K562 (cell line): ENCODE measurements at regions not wholly inside any gene's neighbourhood (a gene's known extent, or its start where the extent isn't known, plus 50 kb on each side); places are given as distances from the start of the nearest gene placed in this dataset.

Source experiments
- ATAC-seq: fragments of 200-7000 bp; cut with Tn5 transposase; 3 replicates; pipeline ENCODE4 v1.9.1; 2020; ENCODE audit warnings: moderate library complexity
- BruUV-seq: library from RNA; stranded (reverse); fragments of 400-500 nt; replicated peaks from 2 replicates; lab custom pipeline; 2021; lab: Mats Ljungman, UMichigan
- CTCF ChIA-PET: fragments of 300-600 bp; formaldehyde crosslinking; extraction: SDS; loops from one replicate; lab custom pipeline; 2021; ENCODE audit warnings: low intra/inter-chr PET ratio; lab: Yijun Ruan, JAX
- POLR2A ChIA-PET: fragments of 300-600, 350-650 bp; sonication (Branson Sonifier 250); formaldehyde crosslinking; extraction: SDS; loops from one replicate; lab custom pipeline; 2021; ENCODE audit warnings: antibody characterized with exemption, inconsistent platforms; lab: Yijun Ruan, JAX
- DNase-seq, 4 experiments: peaks; one replicate each; pipeline versions ENCODE4 v3.0.0 to v3.0.0-alpha.2; 2011 to 2018; ENCODE audit warnings: low spot score in 3 of 4, mixed read lengths in 3 of 4; ENCODE audit errors: extremely low read depth in 1 of 4
- FAIRE-seq: peaks from 2 replicates; lab custom pipeline; 2011; peaks lifted over from hg19 to GRCh38; lab: Jason Lieb, UNC
- H2AFZ ChIP-seq: 2 replicates; pipeline ENCODE4 v1.6.0; 2011; ENCODE audit warnings: low read depth, low read length, control low read depth, inconsistent platforms
- H3K27ac ChIP-seq: fragments of 200-600 bp; 3 replicates; pipeline ENCODE4 v1.8.0; 2011; ENCODE audit warnings: low read depth, mild to moderate bottlenecking, control low read depth, inconsistent platforms, low read length, moderate library complexity, mixed read lengths; ENCODE audit errors: extremely low read depth
- H3K27me3 ChIP-seq, 2 experiments: fragments of 300-600 bp in 1 of 2; 2 replicates in 1 of 2; 3 replicates in 1 of 2; pipeline versions ENCODE4 v1.6.0 to v1.8.0; 2011; ENCODE audit warnings: inconsistent platforms in 2 of 2, low read length in 2 of 2, mild to moderate bottlenecking in 1 of 2, mixed read lengths in 1 of 2, moderate library complexity in 1 of 2; ENCODE audit not compliant: control insufficient read depth in 2 of 2, insufficient read depth in 2 of 2
- H3K36me3 ChIP-seq: fragments of 300-600 bp; 3 replicates; pipeline ENCODE4 v1.8.0; 2011; ENCODE audit warnings: mild to moderate bottlenecking, low read length, inconsistent platforms; ENCODE audit not compliant: control insufficient read depth, insufficient read depth
- H3K4me1 ChIP-seq, 2 experiments: fragments of 200-600 bp in 1 of 2; replicated peaks in 1 of 2; 2 replicates in 1 of 2; 3 replicates in 1 of 2; pipeline versions ENCODE4 v1.5.1 to v1.8.0; 2011; ENCODE audit warnings: inconsistent platforms in 2 of 2, low read length in 2 of 2, mild to moderate bottlenecking in 1 of 2, mixed read lengths in 1 of 2, moderate library complexity in 1 of 2; ENCODE audit not compliant: control insufficient read depth in 2 of 2, insufficient read depth in 2 of 2
- H3K4me2 ChIP-seq: 2 replicates; pipeline ENCODE4 v1.6.1; 2011; ENCODE audit warnings: low read length, control low read depth, inconsistent platforms, mixed read lengths; ENCODE audit not compliant: insufficient read depth
- H3K4me3 ChIP-seq: fragments of 200-600 bp; sonication (generic), shearing (Covaris generic); 2 replicates; pipeline ENCODE4 v1.5.1; 2016; ENCODE audit warnings: control low read depth, inconsistent platforms
- H3K79me2 ChIP-seq: fragments of 200-600 bp; 3 replicates; pipeline ENCODE4 v1.8.0; 2011; ENCODE audit warnings: low read length, inconsistent platforms; ENCODE audit not compliant: control insufficient read depth, insufficient read depth
- H3K9ac ChIP-seq, 2 experiments: 2 replicates each; pipeline versions ENCODE4 v1.6.0 to v1.6.1; 2011; ENCODE audit warnings: low read depth in 2 of 2, low read length in 2 of 2, control low read depth in 1 of 2, inconsistent platforms in 1 of 2, mild to moderate bottlenecking in 1 of 2, mixed read lengths in 1 of 2; ENCODE audit not compliant: insufficient read depth in 1 of 2
- H3K9me1 ChIP-seq: one replicate; pipeline ENCODE4 v1.6.0; 2011; ENCODE audit warnings: inconsistent platforms, mild to moderate bottlenecking, low read length, moderate library complexity; ENCODE audit not compliant: control insufficient read depth, insufficient read depth
- H3K9me3 ChIP-seq: replicated peaks from 2 replicates; pipeline ENCODE4 v1.5.1; 2011; ENCODE audit warnings: low read depth, low read length, inconsistent platforms; ENCODE audit not compliant: control insufficient read depth, insufficient read depth
- H4K20me1 ChIP-seq: replicated peaks from 2 replicates; pipeline ENCODE4 v1.6.1; 2011; ENCODE audit warnings: low read length, inconsistent platforms, mixed read lengths; ENCODE audit not compliant: control insufficient read depth, insufficient read depth
- BRF2 ChIP-seq: IDR thresholded peaks from 3 replicates; pipeline ENCODE4 v1.6.1; 2011; ENCODE audit warnings: borderline replicate concordance, mild to moderate bottlenecking; ENCODE audit not compliant: insufficient read length, insufficient read depth
- GTF3C2 ChIP-seq: IDR thresholded peaks from 3 replicates; pipeline ENCODE4 v1.6.1; 2011; ENCODE audit warnings: borderline replicate concordance, mild to moderate bottlenecking, moderate library complexity; ENCODE audit not compliant: insufficient read length; ENCODE audit errors: extremely low read depth
- HLTF ChIP-seq: fragments of 450-650 bp; IDR thresholded peaks from 2 replicates; pipeline ENCODE4 v1.6.1; 2016
- ILK ChIP-seq: fragments of 450-650 bp; IDR thresholded peaks from 2 replicates; pipeline ENCODE4 v1.6.1; 2016; ENCODE audit warnings: missing genetic modification characterization, low read depth, mild to moderate bottlenecking, missing compliant biosample characterization, moderate library complexity, borderline replicate concordance
- NCOA1 ChIP-seq: fragments of 450-650 bp; IDR thresholded peaks from 2 replicates; pipeline ENCODE4 v1.6.1; 2016; ENCODE audit warnings: low read depth
- NR3C1 ChIP-seq: sonication (generic); formaldehyde crosslinking; IDR thresholded peaks from 2 replicates; pipeline ENCODE4 v1.8.1; 2022; ENCODE audit warnings: missing genetic modification reagents
- PREB ChIP-seq: sonication (generic); formaldehyde crosslinking; IDR thresholded peaks from 2 replicates; pipeline ENCODE4 v1.8.1; 2023; ENCODE audit warnings: mild to moderate bottlenecking, missing genetic modification reagents
- SAFB2 ChIP-seq: fragments of 200-400 bp; formaldehyde crosslinking; IDR thresholded peaks from 2 replicates; pipeline ENCODE4 v1.6.1; 2018; ENCODE audit warnings: borderline replicate concordance, low read length, low read depth, moderate library complexity; ENCODE audit not compliant: severe bottlenecking
- TAF15 ChIP-seq: fragments of 200-400 bp; formaldehyde crosslinking; IDR thresholded peaks from 2 replicates; pipeline ENCODE4 v1.6.1; 2017; ENCODE audit warnings: mild to moderate bottlenecking, low read depth, low read length, moderate library complexity
- THRAP3 ChIP-seq: fragments of 450-650 bp; IDR thresholded peaks from 2 replicates; pipeline ENCODE4 v1.6.1; 2016; ENCODE audit warnings: mild to moderate bottlenecking, inconsistent platforms, borderline replicate concordance
- TSC22D4 ChIP-seq: fragments of 450-650 bp; IDR thresholded peaks from 2 replicates; pipeline ENCODE4 v1.6.1; 2016; ENCODE audit warnings: missing genetic modification characterization, missing biosample characterization, control low read depth
- ZNF174 ChIP-seq: fragments of 250-450 bp; sonication (Bioruptor Pico); IDR thresholded peaks from 2 replicates; pipeline ENCODE4 v1.4.0; 2020; ENCODE audit warnings: mild to moderate bottlenecking
- WGBS: fragments of 100-300 bp; shearing (Covaris generic); methylation state at CpG from one replicate; pipeline ENCODE4 v1.1.6; 2016; ENCODE audit warnings: low coverage, mixed read lengths; ENCODE audit not compliant: insufficient coverage; ENCODE audit errors: missing lambda C conversion rate; 5-methylcytosine and 5-hydroxymethylcytosine counted together
- in situ Hi-C: fragments of 300-500 bp; cut with MboI; formaldehyde crosslinking; loops from 4 replicates; pipeline ENCODE4 v1.15.0; 2018; ENCODE audit warnings: inconsistent platforms, mixed read lengths
- intact Hi-C: fragments of 100-400 bp; cut with micrococcal nuclease; formaldehyde crosslinking; loops from 2 replicates; pipeline ENCODE4 v1.14.2; 2022

- Histone ChIP-seq H3K27me3 (no peaks in the 10 kb centered on the region), H3K36me3 (no peaks in the 10 kb centered on the region), H3K4me3 (no peak overlapping the region), H3K79me2 (no peaks in the 10 kb centered on the region), H3K27ac (no peak overlapping the region), H3K9me3 (no peaks in the 10 kb centered on the region), H3K4me1 (no peaks in the 10 kb centered on the region), H4K20me1 (no peaks in the 10 kb centered on the region), H3K4me2 (no peak overlapping the region), H3K9ac (no peak overlapping the region), H3K9me1 (no peaks in the 10 kb centered on the region), H2AFZ (no peak overlapping the region)
- in situ Hi-C loops (no loop called here), intact Hi-C loops (no loop called here)
- DNase-seq (no peak), ATAC-seq (no peak), FAIRE-seq (no peak)
- ChIA-PET CTCF (no interaction called here), POLR2A (no interaction called here)
- no peak for TF ChIP-seq TAF15
- BruUV-seq: no TSS peak
- 0% methylated on average over 1 of the region's 1 CpG for WGBS
Measured at GRCh38 chr2:226561962-226562361, 237.7 kb downstream of the IRS1 start.

GRCh38 chr2:226560325-226560724 is 239.3 kb downstream of the IRS1 start:
- in situ Hi-C loops (no loop called here), intact Hi-C loops (no loop called here)
- no peak overlapping the region for H3K4me2 ChIP-seq
- CTCF ChIA-PET: no interaction called here
- H3K27ac ChIP-seq: no peak overlapping the region
- no peaks in the 10 kb centered on the region for H3K79me2 ChIP-seq
- no peaks in the 10 kb centered on the region for H3K4me1 ChIP-seq
- no peaks in the 10 kb centered on the region for H3K9me3 ChIP-seq
- ATAC-seq (no peak), DNase-seq (no peak), FAIRE-seq (no peak)
- H3K36me3 ChIP-seq: no peaks in the 10 kb centered on the region
- H4K20me1 ChIP-seq: no peaks in the 10 kb centered on the region
- H3K9me1 ChIP-seq: no peaks in the 10 kb centered on the region
- no peak overlapping the region for H2AFZ ChIP-seq
- H3K9ac ChIP-seq: no peak overlapping the region
- BruUV-seq: no TSS peak
- no peaks in the 10 kb centered on the region for H3K27me3 ChIP-seq
- H3K4me3 ChIP-seq: no peak overlapping the region
- 0% methylated on average over 2 of the region's 2 CpGs for WGBS
- POLR2A ChIA-PET: no interaction called here
- TF ChIP-seq HLTF (no peak), SAFB2 (no peak), BRF2 (no peak), ILK (tag) (no peak), NR3C1 (no peak), ZNF174 (CRISPR knock-in tag) (no peak), NCOA1 (no peak), THRAP3 (no peak), GTF3C2 (no peak), TSC22D4 (tag) (no peak), PREB (CRISPR knock-in tag) (no peak)
